ENCODE measurements at regions not wholly inside any gene's neighbourhood (a gene's known extent, or its start where the extent isn't known, plus 50 kb on each side); places are given as distances from the start of the nearest gene placed in this dataset.

DNA sequence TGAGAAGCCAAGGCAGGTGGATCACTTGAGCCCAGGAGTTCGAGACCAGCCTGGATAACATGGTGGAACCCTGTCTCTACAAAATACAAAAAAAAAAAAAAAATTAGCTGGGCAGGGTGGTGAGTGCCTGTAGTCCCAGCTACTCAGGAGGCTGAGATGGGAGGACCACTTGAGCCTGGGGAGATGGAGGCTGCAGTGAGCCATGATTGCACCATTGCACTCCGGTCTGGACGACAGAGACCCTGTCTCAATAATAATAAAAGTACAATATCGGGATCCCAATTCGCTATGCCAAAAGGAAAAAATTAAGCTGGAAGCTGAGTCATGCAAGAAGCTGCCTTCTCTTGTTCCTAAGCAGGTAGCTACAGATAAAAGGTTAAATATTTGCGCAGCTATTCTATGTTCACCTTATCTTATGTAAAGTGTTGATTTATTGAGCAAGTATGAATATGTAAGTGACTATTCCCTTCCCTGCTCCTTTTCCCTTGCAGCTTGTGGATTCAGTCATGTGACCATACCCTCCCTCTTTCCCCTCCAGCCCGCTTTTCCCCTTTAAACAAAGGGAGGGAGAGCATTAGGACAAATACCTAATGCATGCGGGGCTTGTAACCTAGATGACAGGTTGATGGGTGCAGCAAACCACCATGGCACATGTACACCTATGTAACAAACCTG is 112.0 kb downstream of the LITAF start:
- no peak for DNase-seq

- DNase-seq: no peak
Observed at GRCh38 chr16:11475896-11476630, 110.7 kb downstream of the LITAF start.

DNA sequence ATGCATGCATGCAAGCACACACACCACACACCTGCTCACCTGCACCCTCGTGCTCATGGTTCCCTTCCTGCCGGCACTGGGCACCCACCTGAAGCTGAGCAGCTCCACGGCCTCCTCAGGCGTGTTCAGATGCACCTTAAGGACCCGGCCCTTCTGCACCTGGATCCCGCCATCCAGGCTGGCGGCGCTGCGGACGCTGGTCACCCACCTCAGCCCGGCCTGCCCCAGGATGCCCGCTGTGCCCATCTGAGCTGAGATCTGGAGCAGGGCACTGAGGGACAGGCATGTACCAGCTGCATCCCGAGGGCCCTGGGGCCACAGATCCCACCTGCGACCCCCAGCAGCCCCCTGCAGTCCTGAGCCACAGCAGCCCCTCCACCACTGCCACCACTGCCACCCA is 110.0 kb downstream of the LITAF start:
- DNase-seq: no peak

GRCh38 chr16:11478431-11479119 is 108.1 kb downstream of the LITAF start:
- no peak for DNase-seq

- DNase-seq: no peak
Observed at GRCh38 chr16:11479916-11480315, 106.8 kb downstream of the LITAF start.

- no peak for DNase-seq
Observed at GRCh38 chr16:11480634-11481033, 106.1 kb downstream of the LITAF start.

GRCh38 chr16:11481987-11482386 is 104.7 kb downstream of the LITAF start:
- no peak for DNase-seq

DNA sequence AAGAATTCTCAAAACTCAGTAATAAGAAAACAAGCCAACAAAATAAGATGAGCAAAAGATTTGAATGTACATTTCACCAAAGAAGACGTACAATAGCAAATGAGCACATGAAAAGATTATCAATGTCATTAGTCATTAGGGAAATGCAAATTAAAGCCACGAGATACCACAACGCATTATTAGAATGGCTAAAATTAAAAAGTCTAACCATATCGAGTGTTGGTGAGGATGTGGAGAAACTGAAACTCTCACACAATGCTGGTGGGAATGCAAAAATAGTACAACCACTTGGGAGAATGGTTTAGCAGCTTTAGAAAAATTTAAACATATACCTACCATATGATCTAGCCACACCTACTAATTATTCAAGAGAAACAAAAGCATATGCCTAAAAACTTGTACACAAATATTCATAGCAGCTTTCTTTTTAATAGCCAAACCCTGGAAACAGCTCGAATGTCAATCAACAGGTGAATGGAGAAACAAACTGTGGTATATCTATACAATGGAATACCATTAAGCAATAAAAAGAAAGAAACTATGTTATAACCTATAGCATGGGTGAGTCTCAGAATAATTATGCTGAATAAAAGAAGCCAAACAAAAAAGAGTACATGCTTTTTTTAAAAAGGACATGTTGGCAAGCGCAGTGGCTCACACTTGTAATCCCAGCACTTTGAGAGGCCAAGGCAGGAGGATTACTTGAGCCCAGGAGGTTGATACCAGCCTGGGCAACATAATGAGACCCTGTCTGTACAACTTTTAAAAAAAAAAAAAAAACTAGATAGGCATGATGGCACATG is 103.6 kb downstream of the LITAF start:
- no peak for DNase-seq

DNA sequence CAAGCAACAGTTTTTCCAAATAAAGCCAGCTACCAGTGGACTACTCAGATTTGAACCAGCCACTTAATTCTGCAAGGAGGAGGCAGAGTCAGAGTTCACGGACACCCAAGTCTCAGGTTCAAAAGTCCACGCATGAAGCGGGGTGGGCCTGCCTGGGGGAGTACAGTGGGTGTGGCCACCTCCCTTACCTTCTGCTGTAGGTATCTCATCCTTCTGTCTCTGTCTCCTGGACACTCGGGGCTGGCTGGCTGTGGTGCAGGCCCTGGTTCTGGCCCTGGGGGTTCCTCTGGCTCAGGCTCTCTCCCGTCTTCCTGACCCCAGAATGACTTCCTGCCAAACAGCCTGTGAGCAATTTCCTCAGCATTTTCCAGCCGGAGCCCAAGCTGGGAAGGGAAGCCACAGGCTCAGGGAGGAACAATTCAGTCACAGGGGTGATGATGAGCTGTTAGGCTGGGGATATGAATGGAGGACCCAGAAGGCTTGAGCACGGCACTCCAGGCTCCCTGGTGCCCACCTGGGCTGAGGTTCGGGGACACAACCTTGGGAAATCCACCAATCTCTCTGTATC is 101.9 kb downstream of the LITAF start:
- no peak for DNase-seq

- DNase-seq: no peak
Observed at GRCh38 chr16:11485676-11486075, 101.0 kb downstream of the LITAF start.

GRCh38 chr16:11487289-11487688 is 99.4 kb downstream of the LITAF start:
- no peak for DNase-seq

DNA sequence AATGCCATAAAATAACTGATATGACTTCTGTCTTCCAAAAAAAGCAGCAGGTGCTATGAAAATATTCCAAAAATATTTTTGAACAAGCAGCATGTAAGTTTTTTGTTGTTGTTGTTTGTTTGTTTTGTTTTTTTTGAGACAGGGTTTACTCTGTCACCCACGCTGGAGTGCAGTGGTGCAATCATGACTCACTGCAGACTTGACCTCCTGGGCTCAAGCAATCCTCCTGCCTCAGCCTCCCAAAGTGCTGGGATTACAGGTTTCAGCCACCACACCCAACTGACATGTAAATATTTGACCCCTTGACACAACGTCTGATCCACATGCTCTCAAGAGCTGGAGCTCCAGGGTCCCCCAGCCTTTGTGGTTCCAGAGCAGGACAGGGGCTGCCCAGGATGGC is 98.4 kb downstream of the LITAF start:
- no peak for DNase-seq

- no peak for DNase-seq
Observed at GRCh38 chr16:11491524-11491923, 95.2 kb downstream of the LITAF start.

- no peak for DNase-seq
Observed at GRCh38 chr16:11492808-11493530, 93.8 kb downstream of the LITAF start.

- DNase-seq: no peak
Observed at GRCh38 chr16:11493531-11493929, 93.2 kb downstream of the LITAF start.

DNA sequence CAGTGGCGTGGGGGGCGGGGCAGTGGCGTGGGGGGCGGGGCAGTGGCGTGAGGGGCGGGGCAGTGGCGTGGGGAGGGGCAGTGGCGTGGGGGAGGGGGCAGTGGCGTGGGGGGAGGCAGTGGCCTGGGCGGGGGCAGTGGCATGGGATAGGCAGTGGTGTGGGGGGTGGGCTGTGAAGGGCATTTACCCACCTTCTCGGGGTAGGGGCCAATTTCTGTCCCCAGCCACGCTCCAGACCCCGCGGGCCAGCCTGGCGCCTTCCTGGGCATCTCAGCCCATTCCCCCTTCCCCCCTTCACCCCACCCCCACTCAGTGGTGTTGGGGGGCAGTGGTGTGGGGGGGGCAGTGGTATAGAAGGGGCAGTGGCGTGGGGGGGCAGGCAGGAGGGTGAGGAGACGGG is 92.7 kb downstream of the LITAF start:
- DNase-seq: no peak

GRCh38 chr16:11494433-11494832 is 92.3 kb downstream of the LITAF start:
- DNase-seq: no peak

DNA sequence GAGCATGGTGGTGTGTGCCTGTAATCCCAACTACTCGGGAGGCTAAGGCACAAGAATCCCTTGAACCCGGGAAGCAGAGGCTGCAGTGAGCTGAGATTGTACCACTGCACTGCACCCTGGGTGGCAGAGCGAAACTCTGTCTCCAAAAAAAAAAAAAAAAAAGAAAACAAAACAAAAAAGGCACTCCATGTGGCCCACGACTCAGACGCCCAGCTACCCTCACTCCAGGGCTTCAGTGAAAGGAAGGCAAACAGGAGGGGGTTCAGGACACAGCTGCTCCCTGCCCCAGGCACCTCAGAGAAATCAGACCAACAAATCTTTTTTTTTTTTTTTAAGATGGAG is 91.7 kb downstream of the LITAF start:
- DNase-seq: no peak

Measured in renal pelvis (tissue), 1 donor.